ENCODE measurements at regions not wholly inside any gene's neighbourhood (a gene's known extent, or its start where the extent isn't known, plus 50 kb on each side); places are given as distances from the start of the nearest gene placed in this dataset.
A peak's percentile ranks its signal among the peaks of the same experiment; 100 is the strongest.

DNA sequence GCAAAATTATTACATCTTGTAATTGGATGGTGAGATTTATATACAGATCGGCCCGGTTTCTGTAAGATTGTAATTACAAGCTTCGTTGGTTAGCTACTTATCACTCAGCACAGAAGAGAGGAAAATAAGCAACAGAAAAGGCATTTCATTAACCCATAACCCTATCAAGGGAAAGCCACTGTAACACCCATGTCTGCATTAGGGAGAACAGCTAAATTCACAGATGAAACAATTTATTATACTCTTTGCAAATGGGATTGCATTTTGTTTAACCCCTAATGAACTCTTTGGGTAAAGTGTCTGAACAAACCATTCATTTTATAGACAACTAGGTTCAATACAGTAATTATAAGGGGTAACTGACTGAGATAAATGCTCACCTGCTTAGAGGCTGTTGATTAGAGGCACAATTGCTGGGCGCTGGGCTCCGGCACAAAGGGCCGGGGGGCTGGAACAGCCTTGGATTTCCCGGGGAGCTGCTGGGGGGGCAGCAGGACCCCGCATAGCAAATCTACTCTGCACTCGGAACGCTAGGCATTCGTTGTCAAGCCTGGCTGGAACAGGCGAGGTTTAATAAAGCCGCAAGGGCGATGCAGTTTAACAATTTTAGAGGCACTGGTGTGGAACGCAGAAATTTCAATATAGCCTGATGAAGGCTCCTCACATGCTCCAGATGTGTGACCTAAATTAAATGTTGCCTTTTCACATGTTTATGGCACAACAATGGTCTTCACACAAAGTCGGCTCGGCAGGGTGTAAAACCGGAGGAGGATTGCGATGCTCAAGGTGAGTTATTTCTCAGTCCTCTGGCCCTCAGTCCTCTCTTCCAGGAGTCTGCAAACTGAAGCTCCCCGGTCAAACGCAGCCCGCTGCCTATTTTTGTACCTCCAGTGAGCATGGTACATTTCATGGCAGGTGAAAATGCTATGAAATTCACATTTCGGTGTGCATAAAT lies 134.0 kb upstream of the IRX6 start:
- Histone ChIP-seq H3K9me2 (ENCODE audit: insufficient read depth) (peaks cover 10% of the 10 kb centered on the region; the same call in 1 of the 2 replicates), H3K4me2 (peak overlapping the region; percentile 67), H4K20me1 (replicated peaks; ENCODE audit: insufficient read depth) (no peaks in the 10 kb centered on the region), H3K4me1 (ENCODE audit: insufficient read depth) (peaks cover 14% of the 10 kb centered on the region), H3K27me3 (ENCODE audit: insufficient read depth) (no peaks in the 10 kb centered on the region), H3K36me3 (ENCODE audit: insufficient read depth) (0 out of 2 replicates have a peak, but pooled peaks cover 3% of the 10 kb centered on the region), H3F3A (replicated peaks; ENCODE audit: low read depth) (no peaks in the 10 kb centered on the region), H3K4me3 (peak overlapping the region; percentile 32), H3K79me2 (replicated peaks; ENCODE audit: insufficient read depth) (no peaks in the 10 kb centered on the region), H2AFZ (peak overlapping the region; percentile 84; the same call in 1 of the 2 replicates), H3K27ac (ENCODE audit: low read depth) (no peak overlapping the region)
- H3K27ac Mint-ChIP-seq = peak overlapping the region; percentile 74
- peak overlapping the region; percentile 35 for H3K4me3 Mint-ChIP-seq
- H3K9me3 Mint-ChIP-seq = peaks cover 12% of the 10 kb centered on the region
- TF ChIP-seq, protein P1, sequence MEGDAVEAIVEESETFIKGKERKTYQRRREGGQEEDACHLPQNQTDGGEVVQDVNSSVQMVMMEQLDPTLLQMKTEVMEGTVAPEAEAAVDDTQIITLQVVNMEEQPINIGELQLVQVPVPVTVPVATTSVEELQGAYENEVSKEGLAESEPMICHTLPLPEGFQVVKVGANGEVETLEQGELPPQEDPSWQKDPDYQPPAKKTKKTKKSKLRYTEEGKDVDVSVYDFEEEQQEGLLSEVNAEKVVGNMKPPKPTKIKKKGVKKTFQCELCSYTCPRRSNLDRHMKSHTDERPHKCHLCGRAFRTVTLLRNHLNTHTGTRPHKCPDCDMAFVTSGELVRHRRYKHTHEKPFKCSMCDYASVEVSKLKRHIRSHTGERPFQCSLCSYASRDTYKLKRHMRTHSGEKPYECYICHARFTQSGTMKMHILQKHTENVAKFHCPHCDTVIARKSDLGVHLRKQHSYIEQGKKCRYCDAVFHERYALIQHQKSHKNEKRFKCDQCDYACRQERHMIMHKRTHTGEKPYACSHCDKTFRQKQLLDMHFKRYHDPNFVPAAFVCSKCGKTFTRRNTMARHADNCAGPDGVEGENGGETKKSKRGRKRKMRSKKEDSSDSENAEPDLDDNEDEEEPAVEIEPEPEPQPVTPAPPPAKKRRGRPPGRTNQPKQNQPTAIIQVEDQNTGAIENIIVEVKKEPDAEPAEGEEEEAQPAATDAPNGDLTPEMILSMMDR (conservative IDR thresholded peaks at IDR 0.05; ENCODE audit: low read depth in 2 of 2) = no peak
- TF ChIP-seq ZNF114 (CRISPR knock-in tag; IDR thresholded peaks at IDR 0.05) = no peak
- TF ChIP-seq NANOG (IDR thresholded peaks at IDR 0.05; ENCODE audit: borderline replicate concordance) = no peak
- TF ChIP-seq STAT1 (IDR thresholded peaks at IDR 0.05; ENCODE audit: unreplicated experiment) = no peak
- no peak for TF ChIP-seq EZH2phosphoT487 (IDR thresholded peaks at IDR 0.05; ENCODE audit: unreplicated experiment)
- TF ChIP-seq, protein P2, sequence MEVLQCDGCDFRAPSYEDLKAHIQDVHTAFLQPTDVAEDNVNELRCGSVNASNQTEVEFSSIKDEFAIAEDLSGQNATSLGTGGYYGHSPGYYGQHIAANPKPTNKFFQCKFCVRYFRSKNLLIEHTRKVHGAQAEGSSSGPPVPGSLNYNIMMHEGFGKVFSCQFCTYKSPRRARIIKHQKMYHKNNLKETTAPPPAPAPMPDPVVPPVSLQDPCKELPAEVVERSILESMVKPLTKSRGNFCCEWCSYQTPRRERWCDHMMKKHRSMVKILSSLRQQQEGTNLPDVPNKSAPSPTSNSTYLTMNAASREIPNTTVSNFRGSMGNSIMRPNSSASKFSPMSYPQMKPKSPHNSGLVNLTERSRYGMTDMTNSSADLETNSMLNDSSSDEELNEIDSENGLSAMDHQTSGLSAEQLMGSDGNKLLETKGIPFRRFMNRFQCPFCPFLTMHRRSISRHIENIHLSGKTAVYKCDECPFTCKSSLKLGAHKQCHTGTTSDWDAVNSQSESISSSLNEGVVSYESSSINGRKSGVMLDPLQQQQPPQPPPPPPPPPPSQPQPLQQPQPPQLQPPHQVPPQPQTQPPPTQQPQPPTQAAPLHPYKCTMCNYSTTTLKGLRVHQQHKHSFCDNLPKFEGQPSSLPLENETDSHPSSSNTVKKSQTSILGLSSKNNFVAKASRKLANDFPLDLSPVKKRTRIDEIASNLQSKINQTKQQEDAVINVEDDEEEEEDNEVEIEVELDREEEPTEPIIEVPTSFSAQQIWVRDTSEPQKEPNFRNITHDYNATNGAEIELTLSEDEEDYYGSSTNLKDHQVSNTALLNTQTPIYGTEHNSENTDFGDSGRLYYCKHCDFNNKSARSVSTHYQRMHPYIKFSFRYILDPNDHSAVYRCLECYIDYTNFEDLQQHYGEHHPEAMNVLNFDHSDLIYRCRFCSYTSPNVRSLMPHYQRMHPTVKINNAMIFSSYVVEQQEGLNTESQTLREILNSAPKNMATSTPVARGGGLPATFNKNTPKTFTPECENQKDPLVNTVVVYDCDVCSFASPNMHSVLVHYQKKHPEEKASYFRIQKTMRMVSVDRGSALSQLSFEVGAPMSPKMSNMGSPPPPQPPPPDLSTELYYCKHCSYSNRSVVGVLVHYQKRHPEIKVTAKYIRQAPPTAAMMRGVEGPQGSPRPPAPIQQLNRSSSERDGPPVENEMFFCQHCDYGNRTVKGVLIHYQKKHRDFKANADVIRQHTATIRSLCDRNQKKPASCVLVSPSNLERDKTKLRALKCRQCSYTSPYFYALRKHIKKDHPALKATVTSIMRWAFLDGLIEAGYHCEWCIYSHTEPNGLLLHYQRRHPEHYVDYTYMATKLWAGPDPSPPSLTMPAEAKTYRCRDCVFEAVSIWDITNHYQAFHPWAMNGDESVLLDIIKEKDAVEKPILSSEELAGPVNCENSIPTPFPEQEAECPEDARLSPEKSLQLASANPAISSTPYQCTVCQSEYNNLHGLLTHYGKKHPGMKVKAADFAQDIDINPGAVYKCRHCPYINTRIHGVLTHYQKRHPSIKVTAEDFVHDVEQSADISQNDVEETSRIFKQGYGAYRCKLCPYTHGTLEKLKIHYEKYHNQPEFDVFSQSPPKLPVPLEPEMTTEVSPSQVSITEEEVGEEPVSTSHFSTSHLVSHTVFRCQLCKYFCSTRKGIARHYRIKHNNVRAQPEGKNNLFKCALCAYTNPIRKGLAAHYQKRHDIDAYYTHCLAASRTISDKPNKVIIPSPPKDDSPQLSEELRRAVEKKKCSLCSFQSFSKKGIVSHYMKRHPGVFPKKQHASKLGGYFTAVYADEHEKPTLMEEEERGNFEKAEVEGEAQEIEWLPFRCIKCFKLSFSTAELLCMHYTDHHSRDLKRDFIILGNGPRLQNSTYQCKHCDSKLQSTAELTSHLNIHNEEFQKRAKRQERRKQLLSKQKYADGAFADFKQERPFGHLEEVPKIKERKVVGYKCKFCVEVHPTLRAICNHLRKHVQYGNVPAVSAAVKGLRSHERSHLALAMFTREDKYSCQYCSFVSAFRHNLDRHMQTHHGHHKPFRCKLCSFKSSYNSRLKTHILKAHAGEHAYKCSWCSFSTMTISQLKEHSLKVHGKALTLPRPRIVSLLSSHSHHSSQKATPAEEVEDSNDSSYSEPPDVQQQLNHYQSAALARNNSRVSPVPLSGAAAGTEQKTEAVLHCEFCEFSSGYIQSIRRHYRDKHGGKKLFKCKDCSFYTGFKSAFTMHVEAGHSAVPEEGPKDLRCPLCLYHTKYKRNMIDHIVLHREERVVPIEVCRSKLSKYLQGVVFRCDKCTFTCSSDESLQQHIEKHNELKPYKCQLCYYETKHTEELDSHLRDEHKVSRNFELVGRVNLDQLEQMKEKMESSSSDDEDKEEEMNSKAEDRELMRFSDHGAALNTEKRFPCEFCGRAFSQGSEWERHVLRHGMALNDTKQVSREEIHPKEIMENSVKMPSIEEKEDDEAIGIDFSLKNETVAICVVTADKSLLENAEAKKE (CRISPR knock-in tag; IDR thresholded peaks at IDR 0.05) = no peak
- TF ChIP-seq, protein P3, sequence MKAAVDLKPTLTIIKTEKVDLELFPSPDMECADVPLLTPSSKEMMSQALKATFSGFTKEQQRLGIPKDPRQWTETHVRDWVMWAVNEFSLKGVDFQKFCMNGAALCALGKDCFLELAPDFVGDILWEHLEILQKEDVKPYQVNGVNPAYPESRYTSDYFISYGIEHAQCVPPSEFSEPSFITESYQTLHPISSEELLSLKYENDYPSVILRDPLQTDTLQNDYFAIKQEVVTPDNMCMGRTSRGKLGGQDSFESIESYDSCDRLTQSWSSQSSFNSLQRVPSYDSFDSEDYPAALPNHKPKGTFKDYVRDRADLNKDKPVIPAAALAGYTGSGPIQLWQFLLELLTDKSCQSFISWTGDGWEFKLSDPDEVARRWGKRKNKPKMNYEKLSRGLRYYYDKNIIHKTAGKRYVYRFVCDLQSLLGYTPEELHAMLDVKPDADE (IDR thresholded peaks at IDR 0.05) = no peak
- TF ChIP-seq JUNB (IDR thresholded peaks at IDR 0.05; ENCODE audit: unreplicated experiment) = no peak
- TF ChIP-seq EZH2 (IDR thresholded peaks at IDR 0.05; ENCODE audit: low read depth, unreplicated experiment) = no peak
- TF ChIP-seq CREB1 (CRISPR knock-in tag; IDR thresholded peaks at IDR 0.05; ENCODE audit: low read depth) = no peak
- TF ChIP-seq POLR2AphosphoS5 (IDR thresholded peaks at IDR 0.05; ENCODE audit: low read depth) = no peak
- TF ChIP-seq, protein P4, sequence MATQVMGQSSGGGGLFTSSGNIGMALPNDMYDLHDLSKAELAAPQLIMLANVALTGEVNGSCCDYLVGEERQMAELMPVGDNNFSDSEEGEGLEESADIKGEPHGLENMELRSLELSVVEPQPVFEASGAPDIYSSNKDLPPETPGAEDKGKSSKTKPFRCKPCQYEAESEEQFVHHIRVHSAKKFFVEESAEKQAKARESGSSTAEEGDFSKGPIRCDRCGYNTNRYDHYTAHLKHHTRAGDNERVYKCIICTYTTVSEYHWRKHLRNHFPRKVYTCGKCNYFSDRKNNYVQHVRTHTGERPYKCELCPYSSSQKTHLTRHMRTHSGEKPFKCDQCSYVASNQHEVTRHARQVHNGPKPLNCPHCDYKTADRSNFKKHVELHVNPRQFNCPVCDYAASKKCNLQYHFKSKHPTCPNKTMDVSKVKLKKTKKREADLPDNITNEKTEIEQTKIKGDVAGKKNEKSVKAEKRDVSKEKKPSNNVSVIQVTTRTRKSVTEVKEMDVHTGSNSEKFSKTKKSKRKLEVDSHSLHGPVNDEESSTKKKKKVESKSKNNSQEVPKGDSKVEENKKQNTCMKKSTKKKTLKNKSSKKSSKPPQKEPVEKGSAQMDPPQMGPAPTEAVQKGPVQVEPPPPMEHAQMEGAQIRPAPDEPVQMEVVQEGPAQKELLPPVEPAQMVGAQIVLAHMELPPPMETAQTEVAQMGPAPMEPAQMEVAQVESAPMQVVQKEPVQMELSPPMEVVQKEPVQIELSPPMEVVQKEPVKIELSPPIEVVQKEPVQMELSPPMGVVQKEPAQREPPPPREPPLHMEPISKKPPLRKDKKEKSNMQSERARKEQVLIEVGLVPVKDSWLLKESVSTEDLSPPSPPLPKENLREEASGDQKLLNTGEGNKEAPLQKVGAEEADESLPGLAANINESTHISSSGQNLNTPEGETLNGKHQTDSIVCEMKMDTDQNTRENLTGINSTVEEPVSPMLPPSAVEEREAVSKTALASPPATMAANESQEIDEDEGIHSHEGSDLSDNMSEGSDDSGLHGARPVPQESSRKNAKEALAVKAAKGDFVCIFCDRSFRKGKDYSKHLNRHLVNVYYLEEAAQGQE (IDR thresholded peaks at IDR 0.05; ENCODE audit: unreplicated experiment) = no peak
- TF ChIP-seq ZNF331 (CRISPR knock-in tag; IDR thresholded peaks at IDR 0.05; ENCODE audit: low read depth) = no peak
- peaks cover 7% of the 10 kb centered on the region; the same call in 2 of the 3 replicates for H3K36me3 Mint-ChIP-seq (ENCODE audit: low read depth)
- ATAC-seq = peak; percentile 88
- H3K4me1 Mint-ChIP-seq = peaks cover 19% of the 10 kb centered on the region
- DNase-seq (ENCODE audit: low spot score) = peak; percentile 38
- peaks cover 5% of the 10 kb centered on the region for H3K27me3 Mint-ChIP-seq (ENCODE audit: insufficient read depth, low read depth, poor library complexity)
